HG03469 (cell line): ENCODE measurements at regions not wholly inside any gene's neighbourhood (a gene's known extent, or its start where the extent isn't known, plus 50 kb on each side); places are given as distances from the start of the nearest gene placed in this dataset.

Experiments used
- ATAC-seq: cut with Tn5 transposase; IDR thresholded peaks from one replicate; pipeline ENCODE4 v1.9.1; 2021; ENCODE audit warnings: mild to moderate bottlenecking, moderate library complexity, moderate number of reproducible peaks; ENCODE audit not compliant: unreplicated experiment

DNA sequence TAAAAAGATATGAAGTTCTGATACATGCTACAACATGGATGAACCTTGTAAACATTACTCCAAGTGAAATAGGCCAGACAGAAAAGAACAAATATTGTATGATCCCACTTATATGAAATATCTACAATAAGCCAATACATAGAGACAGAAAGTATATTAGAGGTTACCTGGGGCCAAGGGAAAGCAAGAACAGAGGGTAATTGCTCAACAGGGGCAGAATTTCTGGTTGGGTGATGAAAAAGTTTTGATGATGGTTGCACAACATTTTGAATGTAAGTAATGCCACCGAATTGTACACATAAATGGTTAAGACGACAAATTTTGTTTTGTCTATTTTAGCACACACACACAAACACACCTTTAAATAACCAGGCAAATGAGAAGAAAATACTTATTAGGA, 268.4 kb downstream of the FOXO1 start:
- no peak for ATAC-seq

DNA sequence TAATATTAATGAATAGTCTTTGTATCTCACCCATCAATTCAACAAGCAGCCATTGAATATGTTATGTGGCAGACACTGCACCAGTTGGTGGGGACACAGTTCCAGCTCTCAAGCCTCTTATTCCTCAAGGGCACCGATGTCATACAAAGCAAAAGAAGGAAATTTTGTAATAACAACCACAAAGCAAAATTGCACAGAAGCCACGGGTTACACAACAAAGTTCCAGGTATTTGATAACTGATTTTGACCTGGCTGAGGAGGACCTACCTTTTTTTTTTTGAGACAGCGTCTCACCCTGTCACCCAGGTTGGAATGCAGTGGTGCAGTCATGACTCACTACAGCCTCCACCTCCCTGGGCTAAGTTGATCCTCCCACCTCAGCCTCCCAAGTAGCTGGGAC, 266.7 kb downstream of the FOXO1 start:
- ATAC-seq, result no peak

DNA sequence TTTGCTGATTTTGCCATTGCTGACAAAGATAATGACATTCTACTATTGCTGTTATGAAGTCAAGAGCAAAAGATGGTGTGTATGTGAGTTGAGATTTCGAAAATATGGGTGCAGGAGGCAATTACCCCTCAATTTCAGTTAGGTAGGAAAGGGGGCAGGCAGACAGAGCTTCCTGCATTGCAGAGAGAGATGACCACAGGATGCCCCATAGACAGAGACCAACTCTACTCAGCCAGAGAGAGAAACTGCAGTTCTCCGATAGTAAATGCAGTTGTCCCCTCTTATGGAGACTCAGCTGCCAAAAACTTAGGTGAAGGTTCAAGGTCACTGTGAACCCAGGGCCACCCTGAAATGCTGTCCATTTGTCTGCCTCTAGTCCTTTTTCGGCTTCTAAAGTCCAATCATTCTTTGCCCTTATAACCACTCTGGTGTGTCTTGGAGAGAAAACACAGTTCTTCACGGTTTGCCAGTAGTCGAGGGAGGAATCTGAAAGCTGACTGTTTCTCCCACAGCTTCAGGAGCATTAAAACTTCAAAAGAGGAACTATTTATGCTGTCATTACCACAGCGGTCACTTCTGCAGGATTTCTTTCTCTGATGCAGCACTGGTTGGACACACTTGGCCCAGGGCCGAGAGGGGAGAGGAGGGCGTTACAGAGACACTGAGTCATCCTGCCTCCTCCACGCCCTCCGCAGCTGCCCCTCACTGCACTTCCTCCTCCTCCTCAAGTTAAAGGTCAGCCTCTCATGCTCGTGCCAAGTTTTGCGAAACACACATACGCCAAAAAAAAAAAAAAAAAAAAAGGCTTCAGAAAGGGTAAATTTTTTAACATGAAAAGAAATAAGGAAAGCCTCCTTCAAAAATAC, 264.3 kb downstream of the FOXO1 start:
- peak; percentile 89 for ATAC-seq

DNA sequence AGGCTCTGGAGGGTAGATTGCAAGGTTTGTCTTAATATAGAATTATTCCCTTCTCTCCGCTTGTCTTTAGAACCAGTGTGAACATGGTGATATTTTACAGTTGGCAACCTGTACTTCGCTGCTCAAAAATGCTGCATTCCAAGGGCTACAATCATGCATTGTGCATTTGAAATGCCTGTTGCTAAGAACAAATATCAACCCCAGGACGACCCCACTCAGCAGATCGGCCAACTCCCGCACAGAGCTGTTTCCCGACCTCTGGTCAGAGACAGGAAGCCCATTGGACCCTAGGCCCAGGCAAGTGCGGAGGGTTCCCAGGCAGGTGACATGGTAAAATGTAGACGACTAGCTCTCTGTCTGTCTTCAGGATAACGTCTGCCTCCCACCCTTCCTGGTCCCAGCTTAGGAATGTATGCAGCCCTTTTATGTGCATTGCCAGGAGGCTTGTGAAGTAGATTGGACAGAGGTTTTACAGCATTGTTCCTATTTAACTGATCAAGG, 263.5 kb downstream of the FOXO1 start:
- no peak for ATAC-seq

DNA sequence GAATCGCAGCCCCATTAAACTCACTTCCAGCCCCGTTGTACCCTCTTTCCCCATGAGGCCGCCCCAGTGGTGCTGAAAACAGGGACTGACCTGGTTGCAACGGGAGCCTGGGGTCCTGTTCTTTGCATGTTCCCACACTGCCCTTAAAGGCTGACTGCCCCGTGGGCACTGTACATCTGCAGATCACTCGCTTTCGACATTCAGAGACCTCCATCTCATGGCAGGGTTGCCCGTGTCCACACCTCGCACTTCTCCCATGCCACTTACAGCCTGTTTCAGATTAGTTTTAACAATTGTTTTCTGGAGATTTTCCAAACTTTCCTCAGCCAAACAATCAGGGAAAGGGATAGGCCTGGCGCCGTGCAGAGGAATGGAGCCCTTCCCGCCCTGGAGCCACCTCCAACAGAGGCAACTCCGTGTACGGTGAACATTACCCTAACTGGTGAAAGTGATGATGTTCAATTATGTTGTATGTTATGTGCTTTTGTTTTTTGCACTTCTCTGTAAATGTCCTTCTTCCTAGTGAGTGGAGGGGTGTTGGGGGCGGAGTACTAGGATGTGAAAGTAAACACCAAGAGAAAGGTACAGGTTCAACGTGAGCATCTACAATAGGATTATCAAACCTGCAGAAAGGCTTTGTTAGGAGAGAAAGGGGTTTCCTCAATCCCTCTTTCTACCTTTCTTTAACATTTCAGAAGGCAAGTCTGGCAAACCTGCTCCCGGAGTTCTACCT, 262.8 kb downstream of the FOXO1 start:
- no peak for ATAC-seq

DNA sequence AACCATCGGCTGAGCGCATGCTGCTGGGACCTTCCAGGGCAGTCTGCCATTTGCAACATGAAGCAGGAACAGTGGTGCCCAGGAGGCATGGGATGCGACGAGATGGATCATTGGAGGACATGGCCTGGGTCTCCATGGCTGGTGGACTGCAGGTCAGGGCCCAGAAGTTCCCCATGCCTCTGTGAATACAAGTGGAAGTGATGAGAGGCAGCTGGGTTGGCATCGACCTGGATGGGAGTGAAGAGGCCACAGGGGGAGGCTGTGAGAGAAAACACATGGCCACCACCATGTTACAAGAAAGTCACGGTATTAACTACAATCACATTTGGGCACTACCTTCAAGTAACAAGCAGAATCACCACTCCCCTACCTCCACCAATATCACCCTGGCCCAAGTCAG, 262.0 kb downstream of the FOXO1 start:
- ATAC-seq, result no peak

DNA sequence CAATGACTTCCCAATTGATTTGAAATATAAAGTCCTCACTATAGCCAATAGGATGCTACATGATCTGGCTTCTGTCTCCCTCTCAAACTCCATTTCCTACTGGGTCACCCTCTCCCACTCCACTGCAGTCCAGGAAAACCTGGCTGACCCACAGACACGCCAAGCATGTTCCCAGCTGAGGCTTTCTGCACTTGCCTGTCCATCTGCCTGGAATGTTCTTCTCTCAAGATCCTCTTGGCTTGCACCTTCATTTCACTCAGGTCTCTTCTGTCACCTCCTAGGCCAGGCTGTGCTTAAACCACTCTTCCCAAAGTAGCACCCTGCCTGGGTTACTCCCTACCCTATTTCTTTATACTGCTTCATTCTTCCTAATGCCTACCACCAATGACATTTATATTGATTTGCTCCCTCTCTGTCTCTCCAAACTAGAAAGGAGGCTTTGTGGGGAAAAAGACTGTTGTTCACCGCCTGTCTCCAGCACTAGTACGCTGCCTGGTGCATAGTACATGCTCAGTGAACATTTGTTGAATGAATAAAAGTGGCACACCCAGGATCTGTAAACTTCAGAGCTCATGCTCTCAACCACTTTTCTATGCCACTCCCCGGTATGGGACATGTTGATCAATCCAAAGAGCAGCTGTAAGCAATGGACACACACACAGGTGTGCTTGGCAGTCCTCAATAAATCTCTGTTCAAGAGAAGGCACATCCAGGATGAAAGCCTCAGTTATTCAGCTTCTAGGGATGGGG, 261.3 kb downstream of the FOXO1 start:
- ATAC-seq, result no peak

DNA sequence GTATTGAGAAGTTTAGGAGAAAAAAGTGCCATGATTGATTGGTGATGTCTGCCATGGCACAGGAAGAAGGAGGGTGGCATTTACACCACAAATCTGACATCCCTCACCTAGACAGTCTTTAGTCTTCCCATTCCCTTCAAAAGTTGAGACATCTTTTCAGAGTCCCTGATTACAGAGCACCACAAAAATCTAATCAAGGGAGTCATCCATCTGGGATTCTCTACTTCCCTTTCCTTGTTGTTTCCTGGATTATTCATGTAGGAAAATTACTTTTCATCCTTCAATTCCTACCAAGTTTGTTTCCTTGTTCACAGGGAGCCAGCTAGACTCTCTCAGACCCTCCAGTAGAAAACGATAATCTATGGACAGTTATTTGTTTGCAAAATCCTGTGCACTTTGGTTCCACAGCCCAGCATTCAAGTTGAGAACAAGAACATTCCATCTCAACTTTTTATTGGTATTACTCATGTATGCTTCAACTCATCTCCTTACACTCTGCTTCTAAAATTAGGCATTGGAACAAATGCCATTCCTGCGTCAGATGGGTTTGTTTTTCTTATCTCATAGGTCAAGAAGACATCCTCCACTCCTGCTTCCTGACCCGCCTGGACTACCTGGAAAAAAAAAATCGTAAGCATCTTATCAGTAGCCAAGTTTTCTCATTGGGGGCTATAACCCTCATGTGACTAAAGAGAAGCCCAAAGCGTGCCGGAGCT, 259.9 kb downstream of the FOXO1 start:
- ATAC-seq, result no peak

DNA sequence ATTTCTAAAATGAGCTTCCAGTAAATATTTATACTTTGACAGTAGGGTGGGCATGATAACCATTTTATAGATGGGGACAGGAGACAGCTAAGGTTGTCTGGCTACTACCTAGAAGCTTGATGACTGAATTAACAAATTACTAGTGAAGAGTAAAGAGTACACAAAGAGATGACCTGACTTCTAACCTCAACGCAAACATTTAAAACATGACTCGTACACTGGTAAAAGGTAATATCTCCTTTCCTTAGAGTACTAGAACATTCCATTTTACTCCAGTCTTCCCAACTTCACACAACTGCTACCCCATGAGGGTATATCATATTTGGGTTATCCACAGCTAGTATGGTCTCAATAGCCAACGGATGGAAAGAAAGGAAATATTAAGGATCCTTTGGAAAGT, 258.9 kb downstream of the FOXO1 start:
- ATAC-seq, result no peak

DNA sequence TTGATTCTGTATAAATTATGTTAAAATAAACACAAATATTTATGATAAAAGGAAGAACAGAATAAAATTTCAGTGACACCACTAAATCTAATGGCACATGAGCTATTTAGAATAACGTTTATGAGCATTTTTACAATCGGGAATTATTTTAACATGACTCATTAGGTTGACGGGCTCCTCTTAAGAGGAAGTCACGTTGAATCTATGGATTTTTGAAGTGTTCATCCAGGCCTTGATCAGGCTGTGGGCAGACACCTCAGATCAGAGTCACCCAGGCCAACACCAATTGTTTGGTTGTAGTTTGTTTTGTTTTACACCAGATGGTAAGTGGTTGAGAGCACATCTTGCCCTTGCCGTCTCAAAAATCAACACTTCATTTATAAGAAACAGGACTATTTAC, 257.8 kb downstream of the FOXO1 start:
- ATAC-seq, result no peak

DNA sequence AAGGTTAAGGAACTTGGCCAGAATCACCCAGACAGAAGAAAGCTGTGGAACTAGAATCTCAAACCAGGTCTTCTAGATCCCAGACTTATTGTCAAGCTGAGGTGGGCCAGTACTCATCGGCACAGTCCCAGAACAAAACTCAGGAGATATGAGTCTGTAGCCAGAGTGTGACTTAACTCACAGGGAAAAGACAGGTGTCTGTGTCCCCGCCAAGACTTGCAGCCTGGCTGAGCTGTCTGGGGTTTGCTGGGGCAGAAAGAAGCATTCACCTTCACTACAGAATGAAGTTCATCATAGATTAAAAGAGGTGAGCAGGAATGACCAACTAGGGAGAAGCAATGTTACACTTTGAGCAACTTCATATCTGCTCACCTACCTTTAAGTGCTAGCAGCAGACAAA, 257.2 kb downstream of the FOXO1 start:
- ATAC-seq, result no peak

DNA sequence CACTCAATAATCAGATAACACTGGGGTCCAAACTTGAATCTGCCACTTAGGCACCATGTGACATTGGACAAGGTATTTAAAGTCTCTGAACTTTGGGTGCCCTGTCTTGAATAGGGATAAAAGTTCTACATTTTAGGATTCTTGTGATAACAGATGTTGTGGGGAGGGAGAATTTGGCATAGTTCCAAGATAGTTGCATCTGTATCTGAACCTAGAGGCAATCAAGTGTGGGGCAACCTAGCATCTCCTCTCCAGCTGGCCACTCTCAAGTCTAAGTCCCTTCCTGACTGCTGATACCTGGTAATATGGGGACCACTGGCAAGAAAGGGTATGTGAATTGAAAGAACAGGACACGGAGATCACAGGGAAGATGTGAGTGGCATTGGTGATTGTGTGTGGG, 256.1 kb downstream of the FOXO1 start:
- no peak for ATAC-seq

DNA sequence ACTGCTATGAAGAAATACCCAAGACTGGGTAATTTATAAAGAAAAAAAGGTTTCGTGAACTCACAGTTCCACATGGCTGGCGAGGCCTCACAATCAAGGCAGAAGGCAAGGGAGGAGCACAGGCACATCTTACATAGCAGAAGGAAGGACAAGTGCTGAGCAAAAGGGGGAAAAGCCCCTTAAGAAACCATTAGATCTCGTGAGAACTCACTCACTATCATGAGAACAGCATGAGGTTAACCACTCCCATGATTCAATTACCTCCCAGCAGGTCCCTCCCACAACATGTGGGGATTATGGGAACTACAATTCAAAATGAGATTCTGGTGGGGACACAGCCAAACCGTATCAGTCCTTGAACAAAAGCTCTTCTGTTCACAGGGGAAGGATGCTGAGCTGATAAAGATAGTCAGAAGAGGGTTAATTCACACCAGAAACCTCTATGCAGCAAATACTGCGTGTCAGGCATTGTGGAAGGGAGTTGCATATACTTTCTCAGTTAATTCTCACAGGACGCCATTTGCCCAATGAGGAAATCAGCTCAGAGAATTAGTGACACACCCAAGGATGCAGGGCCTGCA, 246.2 kb downstream of the FOXO1 start:
- no peak for ATAC-seq

DNA sequence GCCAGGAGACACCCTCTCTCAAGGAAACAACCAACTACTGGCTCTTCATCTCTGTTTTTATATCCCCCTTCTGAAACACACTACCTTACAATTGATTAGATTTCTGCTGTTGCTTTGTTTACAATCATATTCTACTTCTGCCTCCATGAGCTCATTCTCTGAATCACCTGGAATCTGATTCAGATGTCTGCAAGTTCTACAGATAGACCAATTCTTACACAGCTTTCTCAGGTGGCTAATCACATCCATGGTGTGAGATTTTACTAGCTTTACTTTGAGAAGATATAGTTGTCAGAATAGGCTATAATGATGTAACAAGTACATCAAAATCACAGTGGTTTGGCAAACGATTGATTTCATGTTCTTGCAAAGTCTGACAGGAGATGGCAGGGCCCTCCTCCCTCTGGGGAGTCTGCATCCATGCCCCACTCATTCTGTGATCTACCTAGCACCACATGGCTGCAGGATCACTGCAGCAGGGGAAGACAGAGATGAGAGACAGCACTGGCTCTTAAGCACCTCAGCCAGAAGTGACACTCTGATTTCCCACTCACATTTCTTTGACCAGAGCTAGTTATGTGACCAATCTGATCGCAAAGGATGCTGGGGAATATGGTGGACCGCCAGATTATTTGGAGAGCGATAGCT, 243.7 kb downstream of the FOXO1 start:
- no peak for ATAC-seq

DNA sequence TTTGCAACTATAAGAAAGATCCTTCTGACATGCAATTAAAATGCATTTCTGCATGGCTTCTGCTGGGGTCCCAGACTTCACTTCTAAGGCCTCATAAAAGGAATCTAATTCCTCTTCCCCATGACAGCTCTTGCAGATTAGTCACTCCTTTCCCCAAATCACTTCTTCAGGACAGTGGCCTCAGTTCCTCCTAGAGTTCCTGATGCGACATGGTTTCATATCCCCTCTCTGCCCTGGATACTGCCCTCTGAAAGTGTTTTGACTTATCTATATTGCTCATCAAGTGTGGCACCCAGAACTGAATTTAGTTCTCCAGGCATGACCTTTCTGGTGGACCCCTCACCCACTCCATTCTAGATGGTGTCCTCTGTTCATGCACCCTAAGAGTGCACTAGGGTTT, 238.1 kb downstream of the FOXO1 start:
- ATAC-seq, result no peak

DNA sequence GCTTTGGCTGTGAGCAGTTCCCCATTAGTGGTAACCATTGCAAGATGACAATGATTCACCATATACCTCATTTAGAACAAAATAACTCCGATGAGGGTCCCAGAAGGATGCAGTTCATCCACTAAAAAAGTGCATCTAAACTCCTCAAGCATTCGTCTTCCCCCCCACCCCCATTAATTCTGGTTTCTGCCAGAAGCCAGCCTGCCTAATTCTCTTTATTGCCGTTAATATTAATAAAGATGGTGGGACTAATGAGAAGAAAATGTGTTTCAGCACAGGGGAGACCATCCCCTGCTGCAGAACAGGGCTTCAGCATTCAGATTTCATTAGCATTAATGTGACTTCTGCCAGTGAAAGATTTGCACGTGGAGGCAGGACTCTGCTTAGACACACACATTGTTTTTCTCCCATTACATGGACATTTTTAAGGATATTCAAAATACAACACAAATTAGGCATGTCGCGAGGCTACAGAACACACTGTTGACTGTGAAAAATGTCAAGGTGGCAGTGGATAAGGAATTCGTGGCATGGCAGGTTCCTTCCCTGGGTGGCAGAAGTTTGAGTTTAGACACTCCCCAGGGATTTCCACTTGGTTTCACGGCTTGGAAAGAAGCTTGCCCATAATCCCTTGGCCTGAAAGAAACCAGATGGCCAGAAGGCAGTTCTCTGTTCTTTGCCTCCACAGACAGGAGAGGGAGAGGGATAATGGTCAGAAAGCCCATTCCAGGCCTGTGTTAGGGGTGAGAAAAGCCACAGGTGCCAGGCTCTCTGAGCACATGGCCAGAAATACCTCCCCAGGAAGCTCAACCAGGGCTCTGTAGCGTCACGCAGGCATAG, 236.5 kb downstream of the FOXO1 start:
- ATAC-seq, result no peak

DNA sequence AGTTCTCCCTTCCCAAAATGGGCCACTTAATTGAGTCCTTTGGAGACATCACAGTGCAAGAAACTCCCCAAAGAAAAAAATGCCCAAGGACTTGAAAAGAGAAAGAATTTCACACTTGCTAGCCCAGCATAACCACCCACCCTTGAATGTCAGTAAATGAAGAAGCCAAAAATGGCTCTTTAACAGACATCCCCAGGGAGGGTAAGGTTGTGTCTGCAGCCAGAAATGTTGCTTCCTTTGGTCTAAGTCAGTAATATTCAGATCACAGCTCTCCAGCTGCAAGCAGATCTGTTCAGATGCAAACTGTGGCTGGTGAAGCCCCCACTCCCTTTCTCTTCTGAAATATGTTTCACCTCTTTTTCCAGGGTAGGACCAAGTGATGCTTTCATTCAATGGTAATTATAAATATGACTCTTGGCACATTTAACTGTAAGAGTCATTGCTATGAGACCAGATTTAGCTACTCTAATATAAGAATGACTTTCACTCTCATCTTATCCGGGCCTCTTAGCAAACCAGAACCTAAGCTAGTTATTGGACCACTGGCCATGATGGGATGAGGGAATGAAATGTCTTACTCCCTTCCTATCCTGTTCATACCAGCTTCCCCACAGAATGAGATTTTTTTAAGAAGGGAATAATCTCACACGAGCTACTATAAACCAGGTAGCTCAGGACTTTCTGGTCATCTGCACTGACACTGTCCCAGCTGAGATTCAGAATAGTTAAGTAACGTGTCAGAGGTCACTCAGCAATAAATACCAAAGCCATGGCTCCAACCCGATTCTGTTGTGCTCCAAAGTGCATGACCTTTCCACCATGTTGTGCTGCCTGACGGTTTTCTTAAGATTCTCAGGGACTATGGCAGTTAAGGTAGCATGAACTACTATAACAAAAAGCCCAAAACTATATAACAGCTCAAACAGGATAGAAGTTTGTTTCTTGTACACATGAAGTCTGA, 234.1 kb downstream of the FOXO1 start:
- ATAC-seq, result peak; percentile 58

DNA sequence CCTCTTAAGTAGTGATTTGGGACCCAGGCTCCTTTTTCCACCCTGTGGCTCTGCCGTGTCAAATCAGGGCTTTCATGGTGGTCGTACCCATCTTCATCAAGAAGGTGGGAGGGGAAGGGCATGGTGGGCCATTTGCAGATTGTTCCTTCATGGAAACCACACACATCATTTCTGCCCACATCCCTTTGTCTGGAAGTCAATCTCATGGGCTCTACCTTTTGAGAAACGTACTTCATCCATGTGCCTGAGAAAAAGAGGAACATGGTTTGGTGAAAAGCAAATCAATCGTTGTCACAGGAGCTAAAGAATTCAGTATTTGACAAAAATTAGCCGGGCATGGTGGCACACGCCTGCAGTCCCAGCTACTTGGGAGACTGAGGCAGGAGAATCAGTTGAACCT, 233.4 kb downstream of the FOXO1 start:
- no peak for ATAC-seq
